NOMO-1 treated with dmso at 0.1 percent for 144 hours (cell line): ENCODE measurements at regions not wholly inside any gene's neighbourhood (a gene's known extent, or its start where the extent isn't known, plus 50 kb on each side); places are given as distances from the start of the nearest gene placed in this dataset.

Experiments
- DNase-seq: peaks from one replicate; lab custom pipeline; 2025; ENCODE audit not compliant: unreplicated experiment; lab: John Stamatoyannopoulos, UW

GRCh38 chr22:49551897-49552614 lies 275.6 kb downstream of the BRD1 start:
- no peak for DNase-seq

- no peak for DNase-seq
These were observed 276.2 kb downstream of the BRD1 start for GRCh38 chr22:49551446-49551845.

GRCh38 chr22:49550766-49551362 lies 276.8 kb downstream of the BRD1 start:
- peak; percentile 11 for DNase-seq

GRCh38 chr22:49550141-49550430 lies 277.6 kb downstream of the BRD1 start:
- no peak for DNase-seq

- DNase-seq: no peak
These were observed 278.2 kb downstream of the BRD1 start for GRCh38 chr22:49549256-49550140.

GRCh38 chr22:49548356-49549202 lies 279.1 kb downstream of the BRD1 start:
- no peak for DNase-seq

GRCh38 chr22:49547751-49548239 lies 279.9 kb downstream of the BRD1 start:
- DNase-seq: no peak

- DNase-seq: no peak
These were observed 280.7 kb downstream of the BRD1 start for GRCh38 chr22:49546811-49547585.

GRCh38 chr22:49545606-49546005 lies 282.1 kb downstream of the BRD1 start:
- DNase-seq: no peak

GRCh38 chr22:49544286-49544685 lies 283.4 kb downstream of the BRD1 start:
- DNase-seq: no peak

- no peak for DNase-seq
These were observed 283.8 kb downstream of the BRD1 start for GRCh38 chr22:49543876-49544275.

GRCh38 chr22:49541693-49542230 lies 285.9 kb downstream of the BRD1 start:
- no peak for DNase-seq

GRCh38 chr22:49540913-49541692 lies 286.6 kb downstream of the BRD1 start:
- DNase-seq: no peak

GRCh38 chr22:49540084-49540912 lies 287.4 kb downstream of the BRD1 start:
- DNase-seq: no peak

- DNase-seq: no peak
These were observed 289.7 kb downstream of the BRD1 start for GRCh38 chr22:49538006-49538405.

- no peak for DNase-seq
These were observed 291.0 kb downstream of the BRD1 start for GRCh38 chr22:49536571-49537131.

GRCh38 chr22:49535527-49536125 lies 292.0 kb downstream of the BRD1 start:
- DNase-seq: no peak

- no peak for DNase-seq
These were observed 292.5 kb downstream of the BRD1 start for GRCh38 chr22:49535126-49535525.
